Suprapubic skin (tissue), 4 donors: ENCODE measurements at regions not wholly inside any gene's neighbourhood (a gene's known extent, or its start where the extent isn't known, plus 50 kb on each side); places are given as distances from the start of the nearest gene placed in this dataset.

Source experiments
- DNase-seq, 2 donors: peaks; one replicate each; pipeline ENCODE4 v3.0.0-alpha.2; 2019; ENCODE audit warnings: low spot score in 2 of 2
- H3K27ac ChIP-seq: fragments of 200-600 bp; sonication (generic); one replicate; pipeline ENCODE4 v1.5.1; 2019
- H3K27me3 ChIP-seq: fragments of 200-600 bp; sonication (generic); one replicate; pipeline ENCODE4 v1.5.1; 2019
- H3K36me3 ChIP-seq: fragments of 200-600 bp; sonication (generic); one replicate; pipeline ENCODE4 v1.5.1; 2019
- H3K4me1 ChIP-seq: fragments of 200-600 bp; sonication (generic); one replicate; pipeline ENCODE4 v1.5.1; 2019
- H3K4me3 ChIP-seq: fragments of 200-600 bp; sonication (generic); one replicate; pipeline ENCODE4 v1.5.1; 2019; ENCODE audit warnings: mild to moderate bottlenecking
- H3K9me3 ChIP-seq: fragments of 200-600 bp; sonication (generic); one replicate; pipeline ENCODE4 v1.5.1; 2019
- CTCF ChIP-seq, 2 donors: fragments of 200-600 bp in 1 of 2; fragments of 450-650 bp in 1 of 2; sonication (generic) in 1 of 2; IDR thresholded peaks; one replicate each; pipeline ENCODE4 v1.5.1; 2016 to 2019; ENCODE audit warnings: antibody characterized with exemption in 2 of 2, mild to moderate bottlenecking in 1 of 2, moderate library complexity in 1 of 2
- EP300 ChIP-seq: sonication (generic); formaldehyde crosslinking; IDR thresholded peaks from one replicate; pipeline ENCODE4 v1.6.1; 2017; ENCODE audit warnings: antibody characterized with exemption
- POLR2A ChIP-seq, 2 donors: fragments of 450-650 bp; IDR thresholded peaks; one replicate each; pipeline ENCODE4 v1.6.1; 2017; ENCODE audit warnings: antibody characterized with exemption in 2 of 2, mild to moderate bottlenecking in 2 of 2, moderate library complexity in 2 of 2
- POLR2AphosphoS5 ChIP-seq, 3 donors: sonication (generic); formaldehyde crosslinking; IDR thresholded peaks; one replicate each; pipeline ENCODE4 v1.6.1; 2017; ENCODE audit warnings: antibody characterized with exemption in 3 of 3
- WGBS: methylation state at CpG from one replicate; pipeline ENCODE4 v1.1.5; 2018; 5-methylcytosine and 5-hydroxymethylcytosine counted together

GRCh38 chr15:46917721-46918252, 799.5 kb upstream of the SEMA6D start:
- TF ChIP-seq EP300, result no peak

GRCh38 chr15:46918462-46919140, 798.7 kb upstream of the SEMA6D start:
- TF ChIP-seq EP300 (no peak), POLR2A (IDR thresholded peaks at IDR 0.05) (no peak), CTCF (IDR thresholded peaks at IDR 0.05) (no peak), POLR2AphosphoS5 (IDR thresholded peaks at IDR 0.05) (no peak)
- WGBS, result 88% methylated on average over 20 of the region's 20 CpGs
- no peaks in the 10 kb centered on the region for H3K4me1 ChIP-seq
- H3K9me3 ChIP-seq, result no peaks in the 10 kb centered on the region
- no peak overlapping the region for H3K4me3 ChIP-seq
- no peaks in the 10 kb centered on the region for H3K27me3 ChIP-seq
- H3K36me3 ChIP-seq, result no peaks in the 10 kb centered on the region
- no peak overlapping the region for H3K27ac ChIP-seq
- no peak for DNase-seq

More at GRCh38 chr15:46917721-46918252, 799.5 kb upstream of the SEMA6D start:
- H3K36me3 ChIP-seq, result no peaks in the 10 kb centered on the region
- no peak overlapping the region for H3K27ac ChIP-seq
- no peaks in the 10 kb centered on the region for H3K27me3 ChIP-seq
- no peaks in the 10 kb centered on the region for H3K9me3 ChIP-seq
- DNase-seq, result no peak
- H3K4me3 ChIP-seq, result no peak overlapping the region
- no peaks in the 10 kb centered on the region for H3K4me1 ChIP-seq
- 72% methylated on average over 3 of the region's 3 CpGs for WGBS

GRCh38 chr15:46921891-46922290, 795.4 kb upstream of the SEMA6D start:
- Histone ChIP-seq H3K36me3 (no peaks in the 10 kb centered on the region), H3K9me3 (no peaks in the 10 kb centered on the region), H3K4me1 (no peaks in the 10 kb centered on the region), H3K27me3 (no peaks in the 10 kb centered on the region), H3K4me3 (no peak overlapping the region), H3K27ac (no peak overlapping the region)
- WGBS, result 48% methylated on average over 3 of the region's 3 CpGs
- no peak for TF ChIP-seq POLR2A (IDR thresholded peaks at IDR 0.05)
- no peak for TF ChIP-seq POLR2AphosphoS5 (IDR thresholded peaks at IDR 0.05)
- TF ChIP-seq EP300, result no peak
- TF ChIP-seq CTCF (IDR thresholded peaks at IDR 0.05), result no peak
- no peak for DNase-seq

- Histone ChIP-seq H3K9me3 (no peaks in the 10 kb centered on the region), H3K27me3 (no peaks in the 10 kb centered on the region), H3K36me3 (no peaks in the 10 kb centered on the region), H3K27ac (no peak overlapping the region), H3K4me3 (no peak overlapping the region), H3K4me1 (no peaks in the 10 kb centered on the region)
- no peak for DNase-seq
- no peak for TF ChIP-seq EP300
- no peak for TF ChIP-seq POLR2A (IDR thresholded peaks at IDR 0.05)
- no peak for TF ChIP-seq CTCF (IDR thresholded peaks at IDR 0.05)
- TF ChIP-seq POLR2AphosphoS5 (IDR thresholded peaks at IDR 0.05), result no peak
Observed at GRCh38 chr15:46930426-46930825, 786.9 kb upstream of the SEMA6D start.

GRCh38 chr15:46933332-46933731, 784.0 kb upstream of the SEMA6D start:
- 86% methylated on average over 4 of the region's 4 CpGs for WGBS
- H3K36me3 ChIP-seq, result no peaks in the 10 kb centered on the region
- no peak for DNase-seq
- no peaks in the 10 kb centered on the region for H3K9me3 ChIP-seq
- no peak overlapping the region for H3K4me3 ChIP-seq
- no peaks in the 10 kb centered on the region for H3K27me3 ChIP-seq
- no peaks in the 10 kb centered on the region for H3K4me1 ChIP-seq
- H3K27ac ChIP-seq, result no peak overlapping the region
- TF ChIP-seq CTCF (IDR thresholded peaks at IDR 0.05) (no peak), POLR2A (IDR thresholded peaks at IDR 0.05) (no peak), EP300 (no peak), POLR2AphosphoS5 (IDR thresholded peaks at IDR 0.05) (no peak)

- DNase-seq, result no peak
- Histone ChIP-seq H3K36me3 (no peaks in the 10 kb centered on the region), H3K27ac (no peak overlapping the region), H3K4me3 (no peak overlapping the region), H3K27me3 (no peaks in the 10 kb centered on the region), H3K4me1 (no peaks in the 10 kb centered on the region), H3K9me3 (no peaks in the 10 kb centered on the region)
- TF ChIP-seq CTCF (IDR thresholded peaks at IDR 0.05) (no peak), EP300 (no peak), POLR2A (IDR thresholded peaks at IDR 0.05) (no peak), POLR2AphosphoS5 (IDR thresholded peaks at IDR 0.05) (no peak)
- 83% methylated on average over 2 of the region's 2 CpGs for WGBS
Observed at GRCh38 chr15:46934851-46935250, 782.5 kb upstream of the SEMA6D start.
